Neural crest cell (in vitro differentiated cells): ENCODE measurements at regions not wholly inside any gene's neighbourhood (a gene's known extent, or its start where the extent isn't known, plus 50 kb on each side); places are given as distances from the start of the nearest gene placed in this dataset.

Source experiments
- DNase-seq: peaks from one replicate; pipeline ENCODE4 v3.0.0; 2021; ENCODE audit warnings: low read depth, mixed read lengths, low spot score
- H3K27ac Mint-ChIP-seq: one replicate; pipeline ENCODE4 v1.8.0; 2021; ENCODE audit warnings: mild to moderate bottlenecking, mixed read lengths; ENCODE audit not compliant: unreplicated experiment
- H3K27me3 Mint-ChIP-seq: 2 replicates; pipeline ENCODE4 v1.8.0; 2021; ENCODE audit warnings: low read depth, mild to moderate bottlenecking, mixed read lengths
- H3K36me3 Mint-ChIP-seq: 2 replicates; pipeline ENCODE4 v1.8.0; 2021; ENCODE audit warnings: low read depth, mild to moderate bottlenecking, mixed read lengths
- H3K4me1 Mint-ChIP-seq: 2 replicates; pipeline ENCODE4 v1.8.0; 2021; ENCODE audit warnings: mixed read lengths
- H3K4me3 Mint-ChIP-seq: one replicate; pipeline ENCODE4 v1.8.0; 2021; ENCODE audit warnings: mild to moderate bottlenecking, mixed read lengths
- H3K9me3 Mint-ChIP-seq: 2 replicates; pipeline ENCODE4 v1.8.0; 2021; ENCODE audit warnings: mixed read lengths
- CTCF ChIP-seq: fragments of 200-600 bp; sonication (generic); conservative IDR thresholded peaks from 2 replicates; pipeline ENCODE4 v1.5.0; 2021; ENCODE audit warnings: antibody characterized with exemption, mild to moderate bottlenecking

DNA sequence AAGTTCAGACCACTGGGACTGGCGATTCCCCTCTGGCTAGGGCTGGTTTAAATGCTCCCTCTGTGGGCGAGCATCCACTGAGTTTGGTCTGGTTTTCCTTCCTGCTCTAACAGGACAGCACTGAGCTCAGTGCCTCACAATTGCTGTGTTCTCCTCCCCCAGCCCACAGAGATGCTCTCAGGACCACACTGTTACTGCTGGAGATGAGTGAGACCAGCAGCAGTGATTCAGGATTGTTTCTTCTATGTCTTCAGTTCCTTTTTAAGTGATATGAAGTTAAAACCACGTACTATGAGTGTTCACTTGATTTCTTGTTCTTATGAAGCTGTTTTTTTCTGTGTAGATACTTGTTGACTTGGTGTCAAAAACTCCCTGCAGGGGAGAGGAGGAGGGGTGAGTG lies 180.4 kb upstream of the COL8A1 start:
- no peak for TF ChIP-seq CTCF
- Mint-ChIP-seq H3K9me3 (peaks cover 4% of the 10 kb centered on the region), H3K4me1 (no peaks in the 10 kb centered on the region), H3K27me3 (no peaks in the 10 kb centered on the region), H3K4me3 (no peak overlapping the region), H3K36me3 (peaks cover 3% of the 10 kb centered on the region), H3K27ac (no peak overlapping the region)
- DNase-seq = no peak

DNA sequence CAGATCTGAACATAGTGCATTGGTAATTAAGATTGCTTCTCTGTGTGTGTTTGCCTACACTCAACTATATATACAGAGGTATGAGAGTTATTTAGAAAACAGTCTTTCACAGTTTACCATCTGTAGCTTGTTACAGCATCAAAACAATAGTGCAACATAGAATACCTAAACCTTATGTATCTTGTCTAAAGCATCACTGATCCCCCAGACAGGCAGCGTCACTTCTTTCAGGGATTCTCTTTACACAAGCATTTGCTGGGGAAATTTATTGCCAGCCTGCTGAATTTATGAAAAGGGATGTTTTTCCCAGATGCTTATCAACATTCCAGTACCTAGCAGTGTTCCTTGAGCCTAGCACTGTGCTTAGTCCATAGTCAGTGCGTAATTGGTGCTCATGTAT lies 195.8 kb upstream of the COL8A1 start:
- TF ChIP-seq CTCF = no peak
- H3K36me3 Mint-ChIP-seq = no peaks in the 10 kb centered on the region
- H3K4me3 Mint-ChIP-seq = no peak overlapping the region
- H3K4me1 Mint-ChIP-seq = peaks cover 6% of the 10 kb centered on the region
- no peak overlapping the region for H3K27ac Mint-ChIP-seq
- peaks cover 7% of the 10 kb centered on the region for H3K9me3 Mint-ChIP-seq
- DNase-seq = no peak
- no peaks in the 10 kb centered on the region for H3K27me3 Mint-ChIP-seq

DNA sequence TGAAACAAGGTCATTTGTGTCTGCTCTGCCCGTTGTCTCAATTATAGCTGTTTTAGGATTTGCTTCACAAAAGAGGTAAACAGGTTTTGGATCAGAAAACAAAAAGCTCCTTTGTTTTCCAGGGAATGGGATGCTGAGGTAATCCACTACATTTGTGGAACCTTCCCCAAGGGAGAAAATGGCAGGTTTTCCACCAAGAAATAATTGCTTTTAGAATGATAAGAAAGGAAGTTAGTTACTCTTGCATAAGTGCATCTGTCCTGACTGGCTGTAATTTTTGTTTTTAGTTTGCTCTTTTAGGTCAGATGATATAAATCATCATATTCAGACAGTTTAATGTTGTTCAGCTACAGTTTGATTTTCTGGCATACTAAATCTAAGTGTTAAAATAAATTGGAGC lies 198.5 kb upstream of the COL8A1 start:
- TF ChIP-seq CTCF = no peak
- Mint-ChIP-seq H3K4me3 (no peak overlapping the region), H3K27me3 (no peaks in the 10 kb centered on the region), H3K36me3 (no peaks in the 10 kb centered on the region), H3K4me1 (peaks cover 6% of the 10 kb centered on the region), H3K9me3 (peaks cover 11% of the 10 kb centered on the region), H3K27ac (no peak overlapping the region)
- no peak for DNase-seq

- Mint-ChIP-seq H3K36me3 (no peaks in the 10 kb centered on the region), H3K27me3 (no peaks in the 10 kb centered on the region), H3K4me3 (no peak overlapping the region), H3K9me3 (peaks cover 4% of the 10 kb centered on the region), H3K4me1 (peaks cover 3% of the 10 kb centered on the region), H3K27ac (no peak overlapping the region)
- TF ChIP-seq CTCF = no peak
- DNase-seq = no peak
These were observed 204.2 kb upstream of the COL8A1 start for GRCh38 chr3:99434190-99434589.

- Mint-ChIP-seq H3K36me3 (no peaks in the 10 kb centered on the region), H3K27ac (no peak overlapping the region), H3K4me1 (peaks cover 3% of the 10 kb centered on the region), H3K9me3 (no peaks in the 10 kb centered on the region), H3K27me3 (no peaks in the 10 kb centered on the region), H3K4me3 (no peak overlapping the region)
- no peak for TF ChIP-seq CTCF
- DNase-seq = no peak
These were observed 207.9 kb upstream of the COL8A1 start for GRCh38 chr3:99430348-99431134.
